Upper lobe of left lung (tissue), 6 donors: ENCODE measurements at regions not wholly inside any gene's neighbourhood (a gene's known extent, or its start where the extent isn't known, plus 50 kb on each side); places are given as distances from the start of the nearest gene placed in this dataset.
"Not testable (repeated sequence)": the region's sequence is repeated elsewhere in the genome, so short reads cannot be mapped to it uniquely, and the experiment has no call there.

Source experiments
- ATAC-seq, 2 donors: fragments of 200-7000 bp; cut with Tn5 transposase; one replicate each; pipeline ENCODE4 v1.9.1; 2022; ENCODE audit warnings: mild to moderate bottlenecking in 2 of 2, moderate library complexity in 2 of 2; ENCODE audit not compliant: low FRiP score in 2 of 2
- DNase-seq, 2 donors: peaks; one replicate each; pipeline ENCODE4 v3.0.0-alpha.2; 2019 to 2020
- H3K27ac ChIP-seq, 4 donors: fragments of 200-600 bp; sonication (generic); one replicate each; pipeline ENCODE4 v1.5.1; 2016 to 2019
- H3K27me3 ChIP-seq, 4 donors: fragments of 200-600 bp; sonication (generic); one replicate each; pipeline ENCODE4 v1.5.1; 2017 to 2019
- H3K36me3 ChIP-seq, 4 donors: fragments of 200-600 bp; sonication (generic); one replicate each; pipeline ENCODE4 v1.5.1; 2016 to 2019
- H3K4me1 ChIP-seq, 4 donors: fragments of 200-600 bp; sonication (generic); one replicate each; pipeline ENCODE4 v1.5.1; 2018 to 2019
- H3K4me3 ChIP-seq, 4 donors: fragments of 200-600 bp; sonication (generic); one replicate each; pipeline ENCODE4 v1.5.1; 2017 to 2019; ENCODE audit warnings: mild to moderate bottlenecking in 2 of 4, moderate library complexity in 1 of 4
- H3K9me3 ChIP-seq, 4 donors: fragments of 200-600 bp; sonication (generic); one replicate each; pipeline ENCODE4 v1.5.1; 2018 to 2019
- EP300 ChIP-seq, 4 donors: sonication (generic); formaldehyde crosslinking; IDR thresholded peaks; one replicate each; pipeline ENCODE4 v1.5.1; 2017; ENCODE audit warnings: antibody characterized with exemption in 4 of 4, control low read depth in 2 of 4
- POLR2A ChIP-seq, 4 donors: fragments of 450-650 bp; IDR thresholded peaks; one replicate each; pipeline ENCODE4 v1.5.1; 2016 to 2017; ENCODE audit warnings: antibody characterized with exemption in 4 of 4, mild to moderate bottlenecking in 2 of 4
- POLR2AphosphoS5 ChIP-seq, 2 donors: sonication (generic); formaldehyde crosslinking; IDR thresholded peaks; one replicate each; pipeline ENCODE4 v1.5.1; 2017; ENCODE audit warnings: antibody characterized with exemption in 2 of 2
- WGBS, 2 donors: methylation state at CpG; one replicate each; pipeline ENCODE4 v1.1.5; 2017 to 2018; 5-methylcytosine and 5-hydroxymethylcytosine counted together
- TF ChIP-seq, protein P1 (sequence below), 6 experiments: fragments of 450-650 bp in 4 of 6; fragments of 200-600 bp in 2 of 6; sonication (generic) in 2 of 6; IDR thresholded peaks; one replicate each; pipeline ENCODE4 v1.5.1; 2016 to 2019; ENCODE audit warnings: antibody characterized with exemption in 6 of 6
- donor health status: DM: no; HTN: no; CAD: no; lungs with moderate emphysema.
- donor health status: DM: no; HTN: yes; CAD: no; lungs with severe emphysema.

DNA sequence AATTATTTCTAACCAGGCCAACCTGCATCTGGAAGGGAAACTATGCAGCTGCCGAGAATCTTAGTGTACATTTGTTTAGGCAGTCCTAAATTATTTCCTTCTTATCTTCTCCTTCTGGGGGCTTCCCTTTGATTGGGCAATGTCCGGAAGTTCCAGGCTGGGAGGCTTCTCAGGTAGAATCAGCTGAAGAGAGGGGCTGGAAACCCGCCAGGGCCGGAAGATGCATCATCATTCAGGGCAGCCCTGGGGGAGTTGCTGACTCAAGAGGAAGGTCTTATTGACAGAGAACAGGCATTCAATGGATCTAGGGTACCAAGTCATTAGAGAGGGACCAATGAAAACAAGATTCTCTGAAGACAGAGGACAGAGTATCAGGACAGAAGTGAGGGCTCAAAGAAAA is 150.7 kb downstream of the BLID start:
- H3K27me3 ChIP-seq: no peaks in the 10 kb centered on the region
- H3K27ac ChIP-seq: no peak overlapping the region
- TF ChIP-seq, protein P1, sequence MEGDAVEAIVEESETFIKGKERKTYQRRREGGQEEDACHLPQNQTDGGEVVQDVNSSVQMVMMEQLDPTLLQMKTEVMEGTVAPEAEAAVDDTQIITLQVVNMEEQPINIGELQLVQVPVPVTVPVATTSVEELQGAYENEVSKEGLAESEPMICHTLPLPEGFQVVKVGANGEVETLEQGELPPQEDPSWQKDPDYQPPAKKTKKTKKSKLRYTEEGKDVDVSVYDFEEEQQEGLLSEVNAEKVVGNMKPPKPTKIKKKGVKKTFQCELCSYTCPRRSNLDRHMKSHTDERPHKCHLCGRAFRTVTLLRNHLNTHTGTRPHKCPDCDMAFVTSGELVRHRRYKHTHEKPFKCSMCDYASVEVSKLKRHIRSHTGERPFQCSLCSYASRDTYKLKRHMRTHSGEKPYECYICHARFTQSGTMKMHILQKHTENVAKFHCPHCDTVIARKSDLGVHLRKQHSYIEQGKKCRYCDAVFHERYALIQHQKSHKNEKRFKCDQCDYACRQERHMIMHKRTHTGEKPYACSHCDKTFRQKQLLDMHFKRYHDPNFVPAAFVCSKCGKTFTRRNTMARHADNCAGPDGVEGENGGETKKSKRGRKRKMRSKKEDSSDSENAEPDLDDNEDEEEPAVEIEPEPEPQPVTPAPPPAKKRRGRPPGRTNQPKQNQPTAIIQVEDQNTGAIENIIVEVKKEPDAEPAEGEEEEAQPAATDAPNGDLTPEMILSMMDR (IDR thresholded peaks at IDR 0.05): no peak
- TF ChIP-seq POLR2AphosphoS5 (IDR thresholded peaks at IDR 0.05) (no peak), POLR2A (IDR thresholded peaks at IDR 0.05) (no peak), EP300 (IDR thresholded peaks at IDR 0.05) (no peak)
- H3K4me3 ChIP-seq: no peak overlapping the region
- WGBS, 2 donors: 72 to 75% methylated on average over 4 of the region's 4 CpGs
- DNase-seq (no peak), ATAC-seq (no peak)
- H3K9me3 ChIP-seq: no peaks in the 10 kb centered on the region
- H3K4me1 ChIP-seq: no peaks in the 10 kb centered on the region
- no peaks in the 10 kb centered on the region for H3K36me3 ChIP-seq

DNA sequence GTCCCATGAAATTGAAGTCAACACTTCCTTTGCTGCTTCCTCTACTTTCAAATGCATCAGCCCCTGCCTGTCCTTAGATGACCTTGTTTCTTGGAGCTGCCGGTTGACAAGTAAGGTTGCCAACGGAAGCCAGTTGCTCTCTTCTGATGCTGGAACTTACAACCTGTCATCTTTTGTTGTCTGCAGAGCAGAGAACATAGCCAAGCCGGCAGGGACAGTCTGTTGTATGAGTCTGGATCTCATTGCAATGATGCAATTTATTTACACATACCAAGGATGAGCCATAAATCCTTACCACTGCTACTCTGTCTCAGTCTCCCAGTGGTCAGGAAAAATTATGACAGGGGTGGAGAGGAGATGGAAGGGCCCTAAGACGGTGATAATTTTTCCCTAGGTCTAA is 151.4 kb downstream of the BLID start:
- H3K4me3 ChIP-seq: no peak overlapping the region

GRCh38 chr11:121963846-121964245 is 152.2 kb downstream of the BLID start:
- not testable (repeated sequence) for H3K4me1 ChIP-seq, H3K27me3 ChIP-seq, H3K27ac ChIP-seq, ATAC-seq, H3K36me3 ChIP-seq, H3K9me3 ChIP-seq, H3K4me3 ChIP-seq, DNase-seq
- 88 to 94% methylated on average over 3 of the region's 3 CpGs for WGBS, 2 donors

More for the DNA sequence above, 151.4 kb downstream of the BLID start:
- Histone ChIP-seq H3K27ac (no peak overlapping the region), H3K9me3 (no peaks in the 10 kb centered on the region), H3K4me1 (no peaks in the 10 kb centered on the region), H3K27me3 (no peaks in the 10 kb centered on the region), H3K36me3 (no peaks in the 10 kb centered on the region)
- no peak for DNase-seq
- ATAC-seq: no peak
- WGBS, 2 donors: 35 to 46% methylated on average over 4 of the region's 4 CpGs
- TF ChIP-seq POLR2AphosphoS5 (IDR thresholded peaks at IDR 0.05) (no peak), POLR2A (IDR thresholded peaks at IDR 0.05) (no peak)
- TF ChIP-seq, protein P1 (IDR thresholded peaks at IDR 0.05): no peak

GRCh38 chr11:121961321-121961801 is 154.7 kb downstream of the BLID start:
- 50 to 65% methylated on average over 3 of the region's 3 CpGs for WGBS, 2 donors
- H3K27ac ChIP-seq: no peak overlapping the region

GRCh38 chr11:121958971-121959325 is 157.1 kb downstream of the BLID start:
- Histone ChIP-seq H3K4me1 (no peaks in the 10 kb centered on the region), H3K27me3 (no peaks in the 10 kb centered on the region), H3K27ac (no peak overlapping the region), H3K36me3 (no peaks in the 10 kb centered on the region), H3K9me3 (no peaks in the 10 kb centered on the region), H3K4me3 (no peak overlapping the region)
- TF ChIP-seq POLR2A (IDR thresholded peaks at IDR 0.05): no peak
- ATAC-seq: no peak
- WGBS, 2 donors: 56 to 61% methylated on average over 5 of the region's 5 CpGs
- no peak for DNase-seq

More at GRCh38 chr11:121961321-121961801, 154.7 kb downstream of the BLID start:
- Histone ChIP-seq H3K4me3 (no peak overlapping the region), H3K9me3 (no peaks in the 10 kb centered on the region), H3K36me3 (no peaks in the 10 kb centered on the region), H3K4me1 (no peaks in the 10 kb centered on the region), H3K27me3 (no peaks in the 10 kb centered on the region)
- ATAC-seq (no peak), DNase-seq (no peak)
- TF ChIP-seq EP300 (IDR thresholded peaks at IDR 0.05) (no peak), POLR2A (IDR thresholded peaks at IDR 0.05) (no peak), POLR2AphosphoS5 (IDR thresholded peaks at IDR 0.05) (no peak)
- TF ChIP-seq, protein P1 (IDR thresholded peaks at IDR 0.05): no peak

- no peaks in the 10 kb centered on the region for H3K9me3 ChIP-seq
- DNase-seq (no peak), ATAC-seq (no peak)
- no peaks in the 10 kb centered on the region for H3K36me3 ChIP-seq
- H3K4me1 ChIP-seq: no peaks in the 10 kb centered on the region
- TF ChIP-seq EP300 (IDR thresholded peaks at IDR 0.05) (no peak), POLR2A (IDR thresholded peaks at IDR 0.05) (no peak), POLR2AphosphoS5 (IDR thresholded peaks at IDR 0.05) (no peak)
- TF ChIP-seq, protein P1 (IDR thresholded peaks at IDR 0.05): no peak
- H3K27me3 ChIP-seq: no peaks in the 10 kb centered on the region
- WGBS, 2 donors: 63 to 80% methylated on average over 3 of the region's 3 CpGs
- H3K27ac ChIP-seq: no peak overlapping the region
- no peak overlapping the region for H3K4me3 ChIP-seq
Measured at GRCh38 chr11:121958323-121958970, 157.6 kb downstream of the BLID start.
